H9 (cell line): ENCODE measurements at regions not wholly inside any gene's neighbourhood (a gene's known extent, or its start where the extent isn't known, plus 50 kb on each side); places are given as distances from the start of the nearest gene placed in this dataset.

Experiments used
- DNase-seq: peaks from one replicate; pipeline ENCODE4 v3.0.0-alpha.2; 2017
- H2AFZ ChIP-seq: one replicate; pipeline ENCODE4 v1.6.1; 2013; ENCODE audit warnings: mild to moderate bottlenecking, low read length, control low read depth, moderate library complexity
- H2AK5ac ChIP-seq: 2 replicates; pipeline ENCODE4 v1.6.1; 2013; ENCODE audit warnings: low read length, control low read depth, mixed read lengths; ENCODE audit not compliant: insufficient read length
- H2BK120ac ChIP-seq: one replicate; pipeline ENCODE4 v1.6.1; 2013; ENCODE audit warnings: low read depth, mild to moderate bottlenecking, low read length, control low read depth, inconsistent platforms; ENCODE audit not compliant: poor library complexity, severe bottlenecking
- H2BK12ac ChIP-seq: 2 replicates; pipeline ENCODE4 v1.6.1; 2013; ENCODE audit warnings: low read length, control low read depth, mixed read lengths, low read depth; ENCODE audit not compliant: insufficient read length
- H2BK15ac ChIP-seq: 2 replicates; pipeline ENCODE4 v1.6.1; 2013; ENCODE audit warnings: low read depth, low read length, control low read depth
- H2BK20ac ChIP-seq: one replicate; pipeline ENCODE4 v1.6.1; 2013; ENCODE audit warnings: low read depth, mild to moderate bottlenecking, low read length, control low read depth, inconsistent platforms; ENCODE audit not compliant: poor library complexity, severe bottlenecking
- H2BK5ac ChIP-seq: 2 replicates; pipeline ENCODE4 v1.6.1; 2013; ENCODE audit warnings: low read length, control low read depth, mixed read lengths; ENCODE audit not compliant: insufficient read length
- H3K14ac ChIP-seq: 2 replicates; pipeline ENCODE4 v1.6.1; 2013; ENCODE audit warnings: low read length, control low read depth; ENCODE audit not compliant: insufficient read depth
- H3K18ac ChIP-seq: 2 replicates; pipeline ENCODE4 v1.6.1; 2013; ENCODE audit warnings: low read depth, mild to moderate bottlenecking, mixed read lengths, low read length, control low read depth; ENCODE audit not compliant: insufficient read length
- H3K23ac ChIP-seq: 2 replicates; pipeline ENCODE4 v1.6.1; 2013; ENCODE audit warnings: low read length, control low read depth, mixed read lengths, low read depth; ENCODE audit not compliant: insufficient read length
- H3K23me2 ChIP-seq: 2 replicates; pipeline ENCODE4 v1.6.1; 2013; ENCODE audit warnings: low read depth, mild to moderate bottlenecking, mixed read lengths, low read length, control low read depth; ENCODE audit not compliant: insufficient read length, poor library complexity, severe bottlenecking
- H3K27ac ChIP-seq: 2 replicates; pipeline ENCODE4 v1.5.1; 2013; ENCODE audit warnings: low read length, control low read depth, mixed read lengths, low read depth; ENCODE audit not compliant: insufficient read length
- H3K27me3 ChIP-seq: 2 replicates; pipeline ENCODE4 v1.6.1; 2013; ENCODE audit warnings: low read length, control low read depth, inconsistent platforms; ENCODE audit not compliant: insufficient read depth
- H3K4ac ChIP-seq: 2 replicates; pipeline ENCODE4 v1.6.1; 2013; ENCODE audit warnings: low read depth, mild to moderate bottlenecking, control low read depth, inconsistent platforms, low read length, moderate library complexity
- H3K4me1 ChIP-seq: 2 replicates; pipeline ENCODE4 v1.6.1; 2013; ENCODE audit warnings: low read length, control low read depth, inconsistent platforms; ENCODE audit not compliant: insufficient read depth
- H3K4me2 ChIP-seq: 2 replicates; pipeline ENCODE4 v1.6.1; 2013; ENCODE audit warnings: low read length, control low read depth, mixed read lengths; ENCODE audit not compliant: insufficient read length, insufficient read depth
- H3K56ac ChIP-seq: 2 replicates; pipeline ENCODE4 v1.6.1; 2013; ENCODE audit warnings: low read depth, mild to moderate bottlenecking, mixed read lengths, low read length, control low read depth; ENCODE audit not compliant: insufficient read length
- H3K79me1 ChIP-seq: 2 replicates; pipeline ENCODE4 v1.6.1; 2013; ENCODE audit warnings: low read depth, mild to moderate bottlenecking, moderate library complexity, low read length, control low read depth, inconsistent platforms; ENCODE audit not compliant: insufficient read depth, poor library complexity, severe bottlenecking
- H3K79me2 ChIP-seq: 2 replicates; pipeline ENCODE4 v1.6.1; 2013; ENCODE audit warnings: low read length, control low read depth, inconsistent platforms; ENCODE audit not compliant: insufficient read depth
- H3K9ac ChIP-seq: 2 replicates; pipeline ENCODE4 v1.6.1; 2013; ENCODE audit warnings: low read length, control low read depth, mixed read lengths; ENCODE audit not compliant: insufficient read length; ENCODE audit errors: extremely low read depth
- H3K9me3 ChIP-seq: one replicate; pipeline ENCODE4 v1.6.1; 2013; ENCODE audit warnings: low read depth, low read length, inconsistent platforms; ENCODE audit not compliant: control insufficient read depth
- H3T11ph ChIP-seq: one replicate; pipeline ENCODE4 v1.6.1; 2013; ENCODE audit warnings: mild to moderate bottlenecking, low read length, control low read depth, inconsistent platforms
- H4K20me1 ChIP-seq: one replicate; pipeline ENCODE4 v1.6.1; 2013; ENCODE audit not compliant: control insufficient read depth, insufficient read length, insufficient read depth
- H4K5ac ChIP-seq: 2 replicates; pipeline ENCODE4 v1.6.1; 2013; ENCODE audit warnings: low read depth, mild to moderate bottlenecking, mixed read lengths, low read length, control low read depth; ENCODE audit not compliant: insufficient read length
- H4K8ac ChIP-seq: replicated peaks from 2 replicates; pipeline ENCODE4 v1.6.1; 2013; ENCODE audit warnings: low read length, control low read depth, mixed read lengths, low read depth; ENCODE audit not compliant: insufficient read length
- H4K91ac ChIP-seq: 2 replicates; pipeline ENCODE4 v1.6.1; 2013; ENCODE audit warnings: low read depth, mild to moderate bottlenecking, moderate library complexity, mixed read lengths, low read length, control low read depth; ENCODE audit not compliant: insufficient read length
- H3K27ac Mint-ChIP-seq, 3 experiments: 2 replicates in 2 of 3; 3 replicates in 1 of 3; pipeline ENCODE4 v1.8.0; 2020 to 2021; ENCODE audit warnings: mixed read lengths in 3 of 3, mild to moderate bottlenecking in 1 of 3, moderate library complexity in 1 of 3
- H3K27me3 Mint-ChIP-seq: 2 replicates; pipeline ENCODE4 v1.8.0; 2021; ENCODE audit warnings: low read depth, mild to moderate bottlenecking, moderate library complexity, mixed read lengths
- H3K36me3 Mint-ChIP-seq, 3 experiments: 2 replicates in 2 of 3; 3 replicates in 1 of 3; pipeline ENCODE4 v1.8.0; 2020 to 2021; ENCODE audit warnings: low read depth in 3 of 3, mixed read lengths in 3 of 3; ENCODE audit not compliant: insufficient read depth in 1 of 3
- H3K4me1 Mint-ChIP-seq, 2 experiments: 2 replicates each; pipeline ENCODE4 v1.8.0; 2020; ENCODE audit warnings: mixed read lengths in 2 of 2
- H3K4me3 Mint-ChIP-seq, 2 experiments: 2 replicates in 1 of 2; 3 replicates in 1 of 2; pipeline ENCODE4 v1.8.0; 2020 to 2021; ENCODE audit warnings: mild to moderate bottlenecking in 2 of 2, mixed read lengths in 2 of 2, moderate library complexity in 1 of 2
- H3K9me3 Mint-ChIP-seq, 2 experiments: 2 replicates in 1 of 2; 3 replicates in 1 of 2; pipeline ENCODE4 v1.8.0; 2020; ENCODE audit warnings: mild to moderate bottlenecking in 2 of 2, mixed read lengths in 2 of 2, moderate library complexity in 1 of 2
- WGBS: extraction: QIAGEN DNeasy Blood & Tissue Kit; methylation state at CpG from one replicate; pipeline ENCODE4 v1.1.7; 2013; ENCODE audit warnings: missing lambda C conversion rate, low lambda C conversion rate, mixed read lengths; ENCODE audit not compliant: insufficient read length; ENCODE audit errors: extremely low coverage; 5-methylcytosine and 5-hydroxymethylcytosine counted together
- TF ChIP-seq, protein P1 (sequence below): fragments of 200-600 bp; sonication (generic); conservative IDR thresholded peaks from 3 replicates; pipeline ENCODE4 v1.8.0; 2021; ENCODE audit warnings: antibody characterized with exemption, mild to moderate bottlenecking

DNA sequence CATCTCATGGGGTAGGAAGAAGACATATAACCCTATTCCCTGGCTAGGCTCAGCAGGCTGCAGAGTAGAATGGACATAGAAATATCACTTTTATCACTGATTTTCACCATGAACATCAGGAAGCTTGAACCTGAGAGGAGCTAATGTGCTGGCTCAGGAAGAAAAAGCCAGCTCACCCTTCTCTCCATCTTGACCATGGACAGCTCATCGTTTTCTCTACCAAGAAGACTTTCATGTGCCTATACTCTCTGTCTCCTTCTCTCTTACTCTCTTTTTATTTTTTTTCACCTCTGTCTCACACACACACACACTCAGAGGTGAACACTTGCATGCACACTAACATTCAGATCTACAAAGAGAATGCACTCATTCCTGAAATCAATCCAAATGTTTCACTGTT lies 372.8 kb upstream of the CNTNAP5 start:
- no peaks in the 10 kb centered on the region for H3K9me3 Mint-ChIP-seq
- no peak overlapping the region for H3K27ac ChIP-seq
- H4K91ac ChIP-seq = no peak overlapping the region
- no CpG with 5 or more reads among the region's 1 CpG for WGBS
- H3K23me2 ChIP-seq = no peaks in the 10 kb centered on the region
- no peaks in the 10 kb centered on the region for H3K9me3 ChIP-seq
- no peak overlapping the region for H2BK15ac ChIP-seq
- H3K79me2 ChIP-seq = no peaks in the 10 kb centered on the region
- no peak overlapping the region for H3K56ac ChIP-seq
- no peaks in the 10 kb centered on the region for H3K36me3 Mint-ChIP-seq
- no peak overlapping the region for H4K8ac ChIP-seq
- H3K4me1 ChIP-seq = no peaks in the 10 kb centered on the region; the same call in 1 of the 2 replicates
- no peaks in the 10 kb centered on the region for H3K27me3 ChIP-seq
- H3T11ph ChIP-seq = no peak overlapping the region
- H3K18ac ChIP-seq = no peak overlapping the region
- peaks cover 8 to 16% of the 10 kb centered on the region in 2 experiments for H3K4me1 Mint-ChIP-seq
- H3K27ac Mint-ChIP-seq = peak overlapping the region in 1 of 3 experiments; percentile 27; a peak in 1 of 7 replicates
- H4K20me1 ChIP-seq = no peaks in the 10 kb centered on the region
- H2AK5ac ChIP-seq = no peak overlapping the region
- no peak overlapping the region for H3K23ac ChIP-seq
- no peak overlapping the region for H3K4ac ChIP-seq
- H3K14ac ChIP-seq = no peak overlapping the region
- H2AFZ ChIP-seq = no peak overlapping the region
- no peak overlapping the region for H3K9ac ChIP-seq
- DNase-seq = no peak
- H2BK5ac ChIP-seq = no peak overlapping the region
- H3K4me3 Mint-ChIP-seq = no peak overlapping the region
- no peak overlapping the region for H4K5ac ChIP-seq
- no peaks in the 10 kb centered on the region for H3K27me3 Mint-ChIP-seq
- no peak overlapping the region for H2BK12ac ChIP-seq
- no peaks in the 10 kb centered on the region for H3K79me1 ChIP-seq
- TF ChIP-seq, protein P1, sequence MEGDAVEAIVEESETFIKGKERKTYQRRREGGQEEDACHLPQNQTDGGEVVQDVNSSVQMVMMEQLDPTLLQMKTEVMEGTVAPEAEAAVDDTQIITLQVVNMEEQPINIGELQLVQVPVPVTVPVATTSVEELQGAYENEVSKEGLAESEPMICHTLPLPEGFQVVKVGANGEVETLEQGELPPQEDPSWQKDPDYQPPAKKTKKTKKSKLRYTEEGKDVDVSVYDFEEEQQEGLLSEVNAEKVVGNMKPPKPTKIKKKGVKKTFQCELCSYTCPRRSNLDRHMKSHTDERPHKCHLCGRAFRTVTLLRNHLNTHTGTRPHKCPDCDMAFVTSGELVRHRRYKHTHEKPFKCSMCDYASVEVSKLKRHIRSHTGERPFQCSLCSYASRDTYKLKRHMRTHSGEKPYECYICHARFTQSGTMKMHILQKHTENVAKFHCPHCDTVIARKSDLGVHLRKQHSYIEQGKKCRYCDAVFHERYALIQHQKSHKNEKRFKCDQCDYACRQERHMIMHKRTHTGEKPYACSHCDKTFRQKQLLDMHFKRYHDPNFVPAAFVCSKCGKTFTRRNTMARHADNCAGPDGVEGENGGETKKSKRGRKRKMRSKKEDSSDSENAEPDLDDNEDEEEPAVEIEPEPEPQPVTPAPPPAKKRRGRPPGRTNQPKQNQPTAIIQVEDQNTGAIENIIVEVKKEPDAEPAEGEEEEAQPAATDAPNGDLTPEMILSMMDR = no peak
- no peak overlapping the region for H3K4me2 ChIP-seq
- no peak overlapping the region for H2BK120ac ChIP-seq
- H2BK20ac ChIP-seq = no peak overlapping the region
